Tibial nerve (tissue), 3 donors: ENCODE measurements at regions not wholly inside any gene's neighbourhood (a gene's known extent, or its start where the extent isn't known, plus 50 kb on each side); places are given as distances from the start of the nearest gene placed in this dataset.

Source experiments
- POLR2A ChIP-seq, 2 donors: fragments of 450-650 bp; IDR thresholded peaks; one replicate each; pipeline ENCODE4 v1.6.1; 2017; ENCODE audit warnings: antibody characterized with exemption in 2 of 2, mild to moderate bottlenecking in 2 of 2, moderate library complexity in 2 of 2
- TF ChIP-seq, protein P1 (sequence below), 5 experiments: fragments of 200-600 bp in 3 of 5; fragments of 450-650 bp in 2 of 5; sonication (generic) in 3 of 5; IDR thresholded peaks; one replicate each; pipeline ENCODE4 v1.5.1; 2016 to 2019; ENCODE audit warnings: antibody characterized with exemption in 5 of 5, mild to moderate bottlenecking in 3 of 5, moderate library complexity in 2 of 5

DNA sequence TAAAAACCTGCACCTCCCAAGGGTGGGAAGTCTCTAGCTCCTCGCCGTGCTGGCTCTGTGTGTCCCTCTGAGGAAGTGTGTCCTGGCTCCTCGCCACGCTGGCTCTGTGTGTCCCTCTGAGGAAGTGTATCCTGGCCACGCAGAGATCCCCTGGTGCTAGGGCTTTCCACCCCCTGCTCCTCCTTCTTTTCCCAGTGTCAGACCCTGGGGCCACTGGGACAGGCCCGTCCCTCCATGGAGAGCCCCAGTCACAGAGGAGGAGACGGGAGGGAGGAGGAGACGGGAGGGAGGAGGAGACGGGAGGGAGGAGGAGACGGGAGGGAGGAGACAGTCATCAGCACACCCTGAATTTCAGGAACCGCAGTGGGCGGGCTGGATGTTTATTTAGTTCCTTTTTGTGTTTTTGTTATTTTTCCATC, 53.8 kb upstream of the HGFAC start:
- TF ChIP-seq, protein P1, sequence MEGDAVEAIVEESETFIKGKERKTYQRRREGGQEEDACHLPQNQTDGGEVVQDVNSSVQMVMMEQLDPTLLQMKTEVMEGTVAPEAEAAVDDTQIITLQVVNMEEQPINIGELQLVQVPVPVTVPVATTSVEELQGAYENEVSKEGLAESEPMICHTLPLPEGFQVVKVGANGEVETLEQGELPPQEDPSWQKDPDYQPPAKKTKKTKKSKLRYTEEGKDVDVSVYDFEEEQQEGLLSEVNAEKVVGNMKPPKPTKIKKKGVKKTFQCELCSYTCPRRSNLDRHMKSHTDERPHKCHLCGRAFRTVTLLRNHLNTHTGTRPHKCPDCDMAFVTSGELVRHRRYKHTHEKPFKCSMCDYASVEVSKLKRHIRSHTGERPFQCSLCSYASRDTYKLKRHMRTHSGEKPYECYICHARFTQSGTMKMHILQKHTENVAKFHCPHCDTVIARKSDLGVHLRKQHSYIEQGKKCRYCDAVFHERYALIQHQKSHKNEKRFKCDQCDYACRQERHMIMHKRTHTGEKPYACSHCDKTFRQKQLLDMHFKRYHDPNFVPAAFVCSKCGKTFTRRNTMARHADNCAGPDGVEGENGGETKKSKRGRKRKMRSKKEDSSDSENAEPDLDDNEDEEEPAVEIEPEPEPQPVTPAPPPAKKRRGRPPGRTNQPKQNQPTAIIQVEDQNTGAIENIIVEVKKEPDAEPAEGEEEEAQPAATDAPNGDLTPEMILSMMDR (IDR thresholded peaks at IDR 0.05), result no peak
- TF ChIP-seq POLR2A (IDR thresholded peaks at IDR 0.05), result peak in 1 of 2 donors; percentile 47
